Motor neuron (in vitro differentiated cells): ENCODE measurements at regions not wholly inside any gene's neighbourhood (a gene's known extent, or its start where the extent isn't known, plus 50 kb on each side); places are given as distances from the start of the nearest gene placed in this dataset.
"Not testable (repeated sequence)": the region's sequence is repeated elsewhere in the genome, so short reads cannot be mapped to it uniquely, and the experiment has no call there.

Experiments used
- ATAC-seq, 8 experiments: fragments of 200-7000 bp; cut with Tn5 transposase; replicated peaks in 6 of 8; 2 replicates each; pipeline ENCODE4 v1.8.0; 2021; ENCODE audit warnings: mild to moderate bottlenecking in 8 of 8, moderate library complexity in 8 of 8
- H3K27ac ChIP-seq, 2 donors: fragments of 250-450 bp; sonication (Bioruptor Pico); 2 replicates each; pipeline ENCODE4 v1.9.0; 2021; ENCODE audit warnings: antibody characterized with exemption in 2 of 2, mild to moderate bottlenecking in 2 of 2, moderate library complexity in 1 of 2
- H3K4me1 ChIP-seq, 2 donors: fragments of 250-450 bp; sonication (Bioruptor Pico); replicated peaks in 1 of 2; 2 replicates each; pipeline ENCODE4 v1.6.1; 2021; ENCODE audit warnings: antibody characterized with exemption in 2 of 2, mild to moderate bottlenecking in 2 of 2, moderate library complexity in 1 of 2
- H3K4me3 ChIP-seq, 5 donors: fragments of 250-450 bp; sonication (Bioruptor Pico); 2 replicates each; pipeline ENCODE4 v1.9.0; 2021; ENCODE audit warnings: antibody characterized with exemption in 5 of 5, mild to moderate bottlenecking in 5 of 5, moderate library complexity in 4 of 5
- WGBS, 10 experiments: fragments of 450-650 bp; shearing (Covaris generic); methylation state at CpG; one replicate each; pipeline ENCODE4 v1.0.0; 2022; 5-methylcytosine and 5-hydroxymethylcytosine counted together
- in situ Hi-C, 9 experiments: fragments of 400-800 bp; cut with MboI; loops; one replicate each; pipeline ENCODE4 v1.15.0; 2021; ENCODE audit warnings: low sequenced_read_pairs in 9 of 9, low pct_unique_long_range_greater_than_20kb in 2 of 9; ENCODE audit not compliant: unreplicated experiment in 9 of 9

DNA sequence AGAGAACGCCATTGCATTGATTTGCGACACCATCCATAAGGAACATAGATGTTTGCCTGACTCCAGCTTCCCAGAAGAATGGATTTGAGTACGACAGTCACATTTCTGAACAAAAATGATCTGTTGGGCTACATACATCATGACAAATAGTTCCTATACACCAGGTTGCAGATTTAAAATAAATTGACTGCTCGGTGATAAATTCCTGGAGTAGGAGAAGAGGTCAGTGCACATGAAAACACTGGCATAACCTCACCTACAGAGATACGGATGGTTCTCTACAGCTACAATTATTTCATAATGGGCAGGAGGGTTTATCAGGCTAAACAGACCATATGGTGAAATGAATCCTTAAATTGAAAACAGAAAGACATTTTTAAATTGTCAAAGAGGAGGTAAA is 316.5 kb upstream of the ADARB2 start:
- peak in 2 of 8 experiments; percentile 56 to 61 for ATAC-seq
- WGBS, 10 experiments: 14 to 83% (median 62%) methylated on average over 1 to 5 of the region's 5 CpGs
- H3K4me1 ChIP-seq: peaks cover 0 to 21% of the 10 kb centered on the region in 2 donors
- in situ Hi-C loops: no loop called here
- no peak overlapping the region for H3K27ac ChIP-seq
- no peak overlapping the region for H3K4me3 ChIP-seq

GRCh38 chr10:2051108-2051507 is 313.8 kb upstream of the ADARB2 start:
- Histone ChIP-seq H3K4me1 (peaks cover 2 to 21% of the 10 kb centered on the region in 2 donors), H3K4me3 (no peak overlapping the region), H3K27ac (no peak overlapping the region)
- WGBS, 10 experiments: 12 to 100% (median 66%) methylated on average over 1 to 7 of the region's 7 CpGs
- in situ Hi-C loops: no loop called here
- no peak for ATAC-seq

- Histone ChIP-seq H3K27ac (no peak overlapping the region), H3K4me3 (no peak overlapping the region), H3K4me1 (peaks cover 2 to 15% of the 10 kb centered on the region in 2 donors)
- ATAC-seq: no peak
- in situ Hi-C loops: no loop called here
Measured at GRCh38 chr10:2049560-2049959, 312.2 kb upstream of the ADARB2 start.

DNA sequence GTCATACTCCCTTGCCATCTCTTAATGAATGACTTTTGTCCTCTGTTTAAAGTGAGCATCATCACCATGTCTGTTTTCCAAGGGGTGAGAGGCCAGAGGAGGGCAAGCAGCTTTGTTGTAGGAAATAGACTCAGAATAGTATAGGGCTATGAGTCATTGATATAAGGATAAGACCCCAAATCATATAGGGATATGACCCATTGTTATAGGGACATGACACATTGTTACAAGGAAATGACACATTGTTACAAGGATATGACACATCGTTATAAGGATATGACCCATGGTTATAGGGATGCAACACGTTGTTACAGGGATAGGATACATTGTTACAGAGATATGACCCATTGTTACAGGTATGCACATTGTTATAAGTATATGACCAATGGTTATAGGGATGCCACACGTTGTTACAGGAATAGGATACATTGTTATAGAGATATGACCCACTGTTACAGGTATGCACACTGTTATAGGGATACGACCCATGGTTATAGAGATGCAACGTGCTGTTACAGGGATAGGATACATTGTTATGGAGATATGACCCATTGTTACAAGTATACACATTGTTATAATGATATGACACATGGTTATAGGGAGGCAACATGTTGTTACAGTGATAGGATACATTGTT is 311.1 kb upstream of the ADARB2 start:
- H3K27ac ChIP-seq: no peak overlapping the region
- no peak for ATAC-seq
- WGBS, 10 experiments: 0 to 91% (median 48%) methylated on average over 1 to 4 of the region's 5 CpGs; no CpG with 5 or more reads in 2 of the 10 experiments
- in situ Hi-C loops: no loop called here
- peaks cover 2 to 4% of the 10 kb centered on the region in 2 donors for H3K4me1 ChIP-seq
- H3K4me3 ChIP-seq: no peak overlapping the region

DNA sequence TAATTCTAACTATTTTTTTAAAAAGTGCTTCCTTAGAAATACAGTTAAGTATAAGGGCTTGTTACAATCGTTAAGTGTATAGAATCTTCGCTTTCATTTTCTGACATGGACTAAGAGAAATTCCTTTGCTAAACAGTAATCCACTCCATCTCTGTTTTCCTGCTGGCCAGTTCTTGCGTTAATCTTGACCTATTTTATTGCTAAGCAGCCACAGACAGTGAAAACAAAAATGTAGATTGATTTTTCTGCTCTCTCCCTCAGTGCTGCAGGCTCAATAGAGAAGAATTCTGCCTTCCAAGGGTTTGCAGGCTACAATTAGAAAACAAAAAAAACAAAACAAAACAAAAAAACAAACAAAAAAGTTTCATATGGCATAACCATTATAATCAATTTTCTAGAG is 310.4 kb upstream of the ADARB2 start:
- in situ Hi-C loops: no loop called here
- Histone ChIP-seq H3K4me3 (no peak overlapping the region), H3K4me1 (peaks cover 0 to 2% of the 10 kb centered on the region in 2 donors), H3K27ac (no peak overlapping the region)
- whole genome bisulfite sequencing, 10 experiments: 17 to 92% (median 71%) methylated on average over 2 to 3 of the region's 3 CpGs
- ATAC-seq: peak in 1 of 8 experiments; percentile 69

GRCh38 chr10:2043379-2043778 is 306.1 kb upstream of the ADARB2 start:
- Histone ChIP-seq H3K4me3 (no peak overlapping the region), H3K4me1 (peaks cover 0 to 2% of the 10 kb centered on the region in 2 donors), H3K27ac (no peak overlapping the region)
- ATAC-seq: no peak
- in situ Hi-C loops: no loop called here
- 17 to 100% (median 65%) methylated on average over 1 to 7 of the region's 8 CpGs; no CpG with 5 or more reads in 1 of the 10 experiments for WGBS, 10 experiments

GRCh38 chr10:2038036-2038435 is 300.7 kb upstream of the ADARB2 start:
- in situ Hi-C loops: no loop called here
- WGBS, 10 experiments: 0 to 100% (median 20%) methylated on average over 1 to 2 of the region's 2 CpGs; no CpG with 5 or more reads in 2 of the 10 experiments
- Histone ChIP-seq H3K27ac (no peak overlapping the region), H3K4me1 (no peaks in the 10 kb centered on the region), H3K4me3 (no peak overlapping the region)
- ATAC-seq: peak in 2 of 8 experiments; percentile 16 to 65

- Histone ChIP-seq H3K4me1 (no peaks in the 10 kb centered on the region), H3K4me3 (no peak overlapping the region), H3K27ac (no peak overlapping the region)
- in situ Hi-C loops: no loop called here
- ATAC-seq: no peak
- WGBS, 10 experiments: 10 to 100% (median 81%) methylated on average over 1 of the region's 1 CpG; no CpG with 5 or more reads in 2 of the 10 experiments
Measured at GRCh38 chr10:2037246-2037645, 299.9 kb upstream of the ADARB2 start.

GRCh38 chr10:2036209-2036608 is 298.9 kb upstream of the ADARB2 start:
- Histone ChIP-seq H3K27ac (no peak overlapping the region), H3K4me3 (no peak overlapping the region), H3K4me1 (no peaks in the 10 kb centered on the region)
- in situ Hi-C loops: no loop called here
- no peak for ATAC-seq

DNA sequence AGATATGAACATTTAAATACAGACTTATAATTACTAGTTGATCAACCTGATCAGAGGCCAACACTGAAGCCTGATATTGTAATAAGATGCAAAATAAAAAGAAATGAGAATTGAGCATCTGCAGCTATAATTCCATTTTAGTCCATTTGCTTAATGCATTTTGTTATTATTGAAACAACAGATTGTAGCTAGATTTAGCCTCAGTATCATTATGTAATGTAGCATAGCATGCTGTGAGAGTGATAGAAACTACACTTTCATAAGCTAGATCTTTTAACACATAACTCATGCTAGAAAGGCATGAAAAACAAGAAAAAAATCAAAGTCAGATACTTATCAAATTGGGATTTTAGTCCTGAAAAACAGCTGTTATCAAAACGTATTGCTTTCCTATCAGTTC is 292.7 kb upstream of the ADARB2 start:
- ATAC-seq: no peak
- no peaks in the 10 kb centered on the region for H3K4me1 ChIP-seq
- in situ Hi-C loops: no loop called here

DNA sequence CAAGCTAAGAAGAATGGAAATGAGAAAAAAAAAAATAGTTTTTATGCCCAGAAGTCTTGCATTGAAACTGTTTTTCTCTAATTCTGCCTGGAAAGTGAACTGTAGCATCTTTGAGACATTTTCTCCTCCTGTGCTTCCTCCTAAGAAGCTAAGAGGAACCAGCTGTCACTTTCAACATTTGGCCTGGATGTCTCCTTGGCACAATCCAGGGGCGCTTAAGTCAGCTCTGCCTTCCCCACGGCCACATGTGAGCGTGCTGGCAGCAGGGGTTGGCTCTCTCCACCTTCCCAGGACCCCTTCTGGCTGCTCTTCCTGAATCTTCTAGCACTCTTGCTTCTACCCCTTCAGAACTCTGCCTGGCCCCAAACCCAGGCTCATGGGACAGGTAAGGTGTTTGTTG is 289.6 kb upstream of the ADARB2 start:
- H3K27ac ChIP-seq: no peak overlapping the region
- ATAC-seq: no peak
- WGBS, 10 experiments: 0 to 93% (median 29%) methylated on average over 1 to 3 of the region's 3 CpGs; no CpG with 5 or more reads in 5 of the 10 experiments
- H3K4me1 ChIP-seq: no peaks in the 10 kb centered on the region
- in situ Hi-C loops: no loop called here
- H3K4me3 ChIP-seq: no peak overlapping the region

More for the DNA sequence above, 292.7 kb upstream of the ADARB2 start:
- 0 to 100% (median 38%) methylated on average over 1 of the region's 1 CpG; no CpG with 5 or more reads in 1 of the 10 experiments for WGBS, 10 experiments
- no peak overlapping the region for H3K4me3 ChIP-seq
- no peak overlapping the region for H3K27ac ChIP-seq

DNA sequence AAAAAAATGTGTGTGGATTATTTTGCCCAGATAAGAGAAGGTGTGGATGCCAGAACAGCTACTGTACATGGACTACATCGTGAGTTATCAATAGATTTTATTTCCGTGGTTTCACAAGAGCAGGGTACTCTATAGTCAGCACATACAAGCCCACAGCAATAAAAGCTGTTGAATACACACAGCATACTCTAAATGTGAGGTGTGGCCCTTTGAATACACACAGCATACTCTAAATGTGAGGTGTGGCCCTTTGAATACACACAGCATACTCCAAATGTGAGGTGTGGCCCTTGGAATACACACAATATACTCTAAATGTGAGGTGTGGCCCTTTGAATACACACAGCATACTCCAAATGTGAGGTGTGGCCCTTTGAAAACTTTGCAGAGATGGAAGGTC is 287.4 kb upstream of the ADARB2 start:
- in situ Hi-C loops, H3K4me1 ChIP-seq, H3K27ac ChIP-seq, H3K4me3 ChIP-seq: not testable (repeated sequence)
- 0 to 100% (median 43%) methylated on average over 1 to 2 of the region's 2 CpGs; no CpG with 5 or more reads in 4 of the 10 experiments for WGBS, 10 experiments
- ATAC-seq: peak in 2 of 8 experiments; percentile 40 to 62

- Histone ChIP-seq H3K4me3 (no peak overlapping the region), H3K27ac (no peak overlapping the region), H3K4me1 (no peaks in the 10 kb centered on the region)
- in situ Hi-C loops: no loop called here
- ATAC-seq: no peak
- 0 to 100% (median 65%) methylated on average over 1 to 5 of the region's 5 CpGs; no CpG with 5 or more reads in 2 of the 10 experiments for WGBS, 10 experiments
Measured at GRCh38 chr10:2023687-2024086, 286.4 kb upstream of the ADARB2 start.

DNA sequence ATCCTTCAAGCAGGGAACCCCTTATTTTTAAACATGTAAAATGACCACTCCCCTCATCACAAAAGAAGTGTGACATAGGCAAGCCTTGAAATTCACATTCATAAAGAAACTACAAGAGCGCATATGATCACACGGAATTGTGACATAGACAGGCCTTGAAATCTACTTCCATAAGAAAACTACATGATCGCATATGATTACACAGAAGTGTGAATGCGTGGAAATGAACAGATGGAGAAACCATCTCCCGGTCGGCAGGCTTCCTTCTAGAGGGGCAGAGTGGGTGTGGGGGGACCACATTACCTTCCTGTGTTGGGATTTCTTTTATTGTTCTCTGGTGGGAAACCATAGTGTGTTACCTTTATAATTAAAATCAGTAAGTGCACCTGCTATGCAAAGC is 285.1 kb upstream of the ADARB2 start:
- no peak overlapping the region for H3K27ac ChIP-seq
- in situ Hi-C loops: no loop called here
- 10 to 100% (median 78%) methylated on average over 1 to 4 of the region's 6 CpGs; no CpG with 5 or more reads in 5 of the 10 experiments for WGBS, 10 experiments
- no peak overlapping the region for H3K4me3 ChIP-seq
- no peak for ATAC-seq
- no peaks in the 10 kb centered on the region for H3K4me1 ChIP-seq
